ENCODE measurements at regions not wholly inside any gene's neighbourhood (a gene's known extent, or its start where the extent isn't known, plus 50 kb on each side); places are given as distances from the start of the nearest gene placed in this dataset.

DNA sequence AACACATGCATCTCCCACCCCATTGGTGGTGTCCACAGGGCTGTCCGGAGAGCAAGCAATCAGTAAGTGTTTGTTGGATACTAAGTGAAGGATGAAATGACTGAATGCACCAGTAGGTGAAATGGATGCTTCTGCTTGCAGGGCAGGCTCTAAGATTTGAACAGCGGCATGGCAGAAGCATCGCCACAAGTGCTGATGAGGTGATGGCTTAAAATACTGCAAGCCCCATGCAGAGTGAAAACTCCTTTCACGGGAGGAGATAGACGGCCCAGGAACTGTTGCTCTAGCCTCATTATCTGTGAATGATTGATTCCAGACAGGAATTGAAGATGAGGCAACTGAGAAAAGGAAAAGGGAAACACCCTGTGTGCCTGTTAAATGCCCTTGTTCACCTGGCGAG lies 158.9 kb downstream of the LY86 start:
- ATAC-seq (no peak), DNase-seq (no peak)
- ChIA-PET POLR2A (no interaction called here), CTCF (no interaction called here)
- TF ChIP-seq CTCF (IDR thresholded peaks at IDR 0.05): no peak
- Mint-ChIP-seq H3K9me3 (no peaks in the 10 kb centered on the region), H3K4me1 (ENCODE audit: low read depth) (peaks cover 13% of the 10 kb centered on the region), H3K27ac (no peak overlapping the region), H3K36me3 (ENCODE audit: low read depth) (no peaks in the 10 kb centered on the region), H3K27me3 (peaks cover 6% of the 10 kb centered on the region), H3K4me3 (no peak overlapping the region)
- intact Hi-C loops (cut with micrococcal nuclease): no loop called here

GRCh38 chr6:6748001-6748400 lies 159.5 kb downstream of the LY86 start:
- Mint-ChIP-seq H3K4me3 (no peak overlapping the region), H3K27me3 (peaks cover 4% of the 10 kb centered on the region), H3K4me1 (ENCODE audit: low read depth) (peaks cover 13% of the 10 kb centered on the region), H3K36me3 (ENCODE audit: low read depth) (no peaks in the 10 kb centered on the region), H3K27ac (no peak overlapping the region), H3K9me3 (no peaks in the 10 kb centered on the region)
- no peak for ATAC-seq
- intact Hi-C loops (cut with micrococcal nuclease): no loop called here
- POLR2A ChIA-PET: no interaction called here
- CTCF ChIA-PET: no interaction called here
- no peak for DNase-seq
- no peak for TF ChIP-seq CTCF (IDR thresholded peaks at IDR 0.05)

DNA sequence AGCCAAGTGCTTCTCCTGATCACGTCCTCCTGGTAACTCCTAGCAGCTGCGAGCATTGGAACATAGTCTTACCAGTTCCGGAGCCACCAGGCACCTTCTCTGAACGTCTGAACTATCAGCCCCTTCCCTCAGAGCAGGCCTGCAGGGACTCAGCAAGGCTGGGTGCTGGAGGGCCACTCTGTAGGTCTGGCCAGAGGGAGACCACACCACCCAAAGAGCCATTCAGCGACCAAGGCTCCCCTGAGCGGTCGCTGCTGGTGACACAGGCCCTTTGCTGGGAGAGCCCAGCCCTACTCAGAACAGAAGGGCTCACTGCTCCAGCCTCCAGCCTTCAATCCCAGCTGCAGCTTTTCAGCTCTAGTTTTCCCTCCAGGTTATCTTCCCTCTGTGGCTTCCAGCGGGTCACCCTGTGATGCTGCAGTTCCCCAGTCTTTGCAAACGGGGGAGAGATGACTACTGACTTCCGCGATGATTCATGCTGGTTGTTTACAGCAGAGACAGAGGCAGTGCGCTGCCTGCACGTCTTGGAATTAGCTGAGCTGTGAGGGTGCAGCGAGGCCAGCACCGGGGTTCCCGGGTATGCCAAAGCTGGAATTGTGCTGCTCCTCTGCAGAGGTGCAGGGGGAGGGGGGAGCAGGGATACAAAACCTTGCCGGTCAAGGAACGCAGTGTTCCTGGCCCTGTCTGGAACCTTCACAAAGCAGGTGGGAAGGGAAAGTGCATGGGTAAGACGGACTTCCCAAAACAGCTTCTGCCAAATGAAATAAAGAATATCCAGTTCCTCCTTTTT lies 161.4 kb downstream of the LY86 start:
- DNase-seq (peak; percentile 27), ATAC-seq (peak; percentile 66)
- no peak overlapping the region for H3K27ac Mint-ChIP-seq
- peaks cover 4% of the 10 kb centered on the region for H3K27me3 Mint-ChIP-seq
- peaks cover 13% of the 10 kb centered on the region for H3K4me1 Mint-ChIP-seq (ENCODE audit: low read depth)
- H3K9me3 Mint-ChIP-seq: no peaks in the 10 kb centered on the region
- intact Hi-C loops (cut with micrococcal nuclease): no loop called here
- ChIA-PET POLR2A (no interaction called here), CTCF (interaction anchor here (0.9 to 1.5 kb wide), 3 partner anchors 9 to 492 kb away, joined by 3 to 11 read pairs (median 4); no protein-coding TSS in a partner anchor)
- no peak for TF ChIP-seq CTCF (IDR thresholded peaks at IDR 0.05)
- H3K36me3 Mint-ChIP-seq (ENCODE audit: low read depth): no peaks in the 10 kb centered on the region
- no peak overlapping the region for H3K4me3 Mint-ChIP-seq

DNA sequence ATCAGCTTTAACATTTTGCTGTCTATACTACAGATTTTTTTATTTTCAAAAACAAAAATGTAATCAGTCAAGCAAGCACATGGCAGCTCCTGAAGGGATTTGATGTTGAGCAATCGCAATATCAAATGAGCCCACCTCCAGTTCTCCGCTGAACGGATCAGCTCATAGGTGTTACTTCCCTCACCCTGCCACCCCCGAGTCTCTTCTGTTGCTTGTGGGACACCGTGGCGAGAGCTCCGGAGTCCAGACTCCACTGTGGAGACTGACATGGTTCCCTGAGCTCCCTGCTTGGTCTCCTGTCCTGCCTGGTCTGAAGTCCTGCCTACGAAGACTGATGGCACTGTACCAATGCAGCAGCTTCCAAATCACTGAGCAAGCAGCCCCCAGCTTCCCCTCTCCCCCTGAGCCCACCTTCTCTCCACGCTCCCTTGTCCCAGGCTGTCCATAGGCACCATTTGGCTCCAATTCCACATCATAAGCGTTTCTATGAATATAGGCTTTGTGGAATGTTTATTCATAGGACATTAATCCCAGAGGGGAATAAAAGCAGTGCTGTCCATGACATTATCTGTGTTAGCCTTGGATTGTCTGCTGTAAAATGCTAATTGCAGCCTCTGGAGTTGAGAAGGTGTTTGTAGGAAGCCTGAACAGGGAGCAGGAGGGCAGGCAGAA lies 162.2 kb downstream of the LY86 start:
- H3K27me3 Mint-ChIP-seq: peaks cover 4% of the 10 kb centered on the region

More for the DNA sequence above, 162.2 kb downstream of the LY86 start:
- ChIA-PET POLR2A (no interaction called here), CTCF (interaction anchor here (0.9 to 1.5 kb wide), 3 partner anchors 8 to 491 kb away, joined by 3 to 11 read pairs (median 4); no protein-coding TSS in a partner anchor)
- Mint-ChIP-seq H3K4me1 (ENCODE audit: low read depth) (peaks cover 13% of the 10 kb centered on the region), H3K36me3 (ENCODE audit: low read depth) (no peaks in the 10 kb centered on the region), H3K4me3 (no peak overlapping the region), H3K27ac (no peak overlapping the region), H3K9me3 (no peaks in the 10 kb centered on the region)
- ATAC-seq: no peak
- no peak for DNase-seq
- no peak for TF ChIP-seq CTCF (IDR thresholded peaks at IDR 0.05)
- intact Hi-C loops (cut with micrococcal nuclease): no loop called here

Measured in activated CD8-positive, alpha-beta T cell treated with anti-CD3 and anti-CD28 coated beads for 36 hours (primary cell).